Breast epithelium (tissue), 4 donors: ENCODE measurements at regions not wholly inside any gene's neighbourhood (a gene's known extent, or its start where the extent isn't known, plus 50 kb on each side); places are given as distances from the start of the nearest gene placed in this dataset.

Experiments used
- DNase-seq, 2 donors: peaks; one replicate each; pipeline ENCODE4 v3.0.0-alpha.2; 2019; ENCODE audit warnings: low spot score in 2 of 2
- H3K27ac ChIP-seq, 2 donors: fragments of 200-600 bp; sonication (generic) in 1 of 2; one replicate each; pipeline ENCODE4 v1.5.1; 2016 to 2019; ENCODE audit warnings: mild to moderate bottlenecking in 1 of 2
- H3K27me3 ChIP-seq, 2 donors: fragments of 200-600 bp; sonication (generic) in 1 of 2; one replicate each; pipeline versions ENCODE4 v1.5.1 to v1.6.0; 2017 to 2019; ENCODE audit warnings: control low read depth in 1 of 2, mild to moderate bottlenecking in 1 of 2
- H3K36me3 ChIP-seq: fragments of 200-600 bp; one replicate; pipeline ENCODE4 v1.5.1; 2019
- H3K4me1 ChIP-seq, 2 donors: fragments of 200-600 bp; sonication (generic); one replicate each; pipeline ENCODE4 v1.5.1; 2016 to 2019; ENCODE audit warnings: control low read depth in 1 of 2
- H3K4me3 ChIP-seq, 3 donors: fragments of 200-600 bp; sonication (generic); 1 replicate in 2 of 3; 2 replicates in 1 of 3; pipeline ENCODE4 v1.5.1; 2016 to 2019; ENCODE audit warnings: mild to moderate bottlenecking in 3 of 3, moderate library complexity in 2 of 3
- H3K9me3 ChIP-seq, 2 donors: fragments of 200-600 bp; sonication (generic) in 1 of 2; one replicate each; pipeline ENCODE4 v1.5.1; 2016 to 2019; ENCODE audit warnings: control low read depth in 1 of 2
- POLR2A ChIP-seq: fragments of 450-650 bp; IDR thresholded peaks from one replicate; pipeline ENCODE4 v1.6.1; 2016; ENCODE audit warnings: antibody characterized with exemption, mild to moderate bottlenecking, moderate library complexity
- POLR2AphosphoS5 ChIP-seq, 3 donors: sonication (generic); formaldehyde crosslinking; IDR thresholded peaks; one replicate each; pipeline ENCODE4 v1.6.1; 2017; ENCODE audit warnings: antibody characterized with exemption in 3 of 3
- intact Hi-C: fragments of 100-400 bp; cut with DNase I; formaldehyde crosslinking; loops from one replicate; pipeline ENCODE4 v1.15.1; 2023; ENCODE audit warnings: low total_unique reads
- TF ChIP-seq, protein P1 (sequence below), 3 donors: fragments of 450-650 bp; IDR thresholded peaks; one replicate each; pipeline ENCODE4 v1.5.1; 2016 to 2017; ENCODE audit warnings: antibody characterized with exemption in 3 of 3, mild to moderate bottlenecking in 3 of 3, moderate library complexity in 3 of 3

DNA sequence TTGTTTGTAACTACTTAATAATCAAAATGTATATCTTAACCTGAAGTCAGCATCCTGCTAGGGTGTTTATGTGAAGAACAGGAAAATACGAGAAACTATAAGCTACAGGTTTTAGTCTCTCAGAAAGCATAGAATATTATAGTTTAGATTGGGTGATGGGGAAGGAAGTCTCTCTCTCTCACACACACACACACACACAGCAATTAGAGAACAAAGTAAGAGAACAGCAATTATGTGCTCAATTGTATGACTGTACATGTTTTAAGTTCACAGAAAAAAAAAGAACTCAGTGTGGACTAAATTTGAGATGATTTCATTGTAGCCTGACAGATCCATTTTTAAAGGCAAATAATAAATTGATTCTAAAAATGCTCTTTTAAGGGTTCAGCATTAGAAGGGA, 94.3 kb upstream of the ZNF516 start:
- no peak for DNase-seq
- Histone ChIP-seq H3K27ac (peak overlapping the region in 1 of 2 donors; percentile 44), H3K4me3 (peak overlapping the region in 2 of 3 donors; percentile 41 to 64), H3K9me3 (no peaks in the 10 kb centered on the region), H3K27me3 (no peaks in the 10 kb centered on the region), H3K36me3 (no peaks in the 10 kb centered on the region), H3K4me1 (no peaks in the 10 kb centered on the region)
- intact Hi-C loops: no loop called here
- TF ChIP-seq POLR2A (no peak), POLR2AphosphoS5 (IDR thresholded peaks at IDR 0.05) (no peak)
- TF ChIP-seq, protein P1, sequence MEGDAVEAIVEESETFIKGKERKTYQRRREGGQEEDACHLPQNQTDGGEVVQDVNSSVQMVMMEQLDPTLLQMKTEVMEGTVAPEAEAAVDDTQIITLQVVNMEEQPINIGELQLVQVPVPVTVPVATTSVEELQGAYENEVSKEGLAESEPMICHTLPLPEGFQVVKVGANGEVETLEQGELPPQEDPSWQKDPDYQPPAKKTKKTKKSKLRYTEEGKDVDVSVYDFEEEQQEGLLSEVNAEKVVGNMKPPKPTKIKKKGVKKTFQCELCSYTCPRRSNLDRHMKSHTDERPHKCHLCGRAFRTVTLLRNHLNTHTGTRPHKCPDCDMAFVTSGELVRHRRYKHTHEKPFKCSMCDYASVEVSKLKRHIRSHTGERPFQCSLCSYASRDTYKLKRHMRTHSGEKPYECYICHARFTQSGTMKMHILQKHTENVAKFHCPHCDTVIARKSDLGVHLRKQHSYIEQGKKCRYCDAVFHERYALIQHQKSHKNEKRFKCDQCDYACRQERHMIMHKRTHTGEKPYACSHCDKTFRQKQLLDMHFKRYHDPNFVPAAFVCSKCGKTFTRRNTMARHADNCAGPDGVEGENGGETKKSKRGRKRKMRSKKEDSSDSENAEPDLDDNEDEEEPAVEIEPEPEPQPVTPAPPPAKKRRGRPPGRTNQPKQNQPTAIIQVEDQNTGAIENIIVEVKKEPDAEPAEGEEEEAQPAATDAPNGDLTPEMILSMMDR (IDR thresholded peaks at IDR 0.05): no peak

DNA sequence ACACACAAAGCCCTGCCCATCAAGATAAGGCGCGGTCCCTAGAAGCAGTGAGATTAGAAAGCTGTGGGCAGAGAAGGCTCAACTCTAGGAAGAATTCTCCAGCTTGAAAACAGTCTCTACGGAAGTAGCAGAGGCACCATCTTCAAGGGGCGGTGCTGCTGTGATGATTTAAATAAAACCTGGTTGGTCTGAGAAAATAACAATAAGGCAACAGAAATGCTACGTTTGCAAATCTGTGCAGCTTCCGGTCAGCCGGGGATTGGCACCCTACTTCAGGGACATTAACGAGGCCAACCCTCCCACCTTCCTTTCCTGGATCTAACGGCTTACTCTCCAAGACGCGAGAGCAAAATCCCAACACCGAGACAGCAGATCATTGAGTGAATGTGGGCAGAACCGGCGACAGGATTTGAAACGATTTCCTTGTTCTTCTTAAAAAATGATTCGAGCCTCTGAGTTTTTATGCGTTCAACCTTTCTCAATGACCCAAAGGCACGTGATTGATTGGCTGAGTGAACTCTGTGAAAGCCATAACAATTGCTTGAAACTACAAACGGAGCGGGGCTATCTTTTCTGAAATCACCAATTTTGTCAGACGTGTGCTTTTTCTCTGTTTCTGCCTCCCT, 93.7 kb upstream of the ZNF516 start:
- Histone ChIP-seq H3K4me3 (peak overlapping the region; percentile 25 to 64 (median 41)), H3K27ac (peak overlapping the region in 1 of 2 donors; percentile 44), H3K4me1 (no peaks in the 10 kb centered on the region), H3K9me3 (no peaks in the 10 kb centered on the region), H3K36me3 (no peaks in the 10 kb centered on the region), H3K27me3 (no peaks in the 10 kb centered on the region)
- TF ChIP-seq POLR2AphosphoS5 (IDR thresholded peaks at IDR 0.05) (no peak), POLR2A (no peak)
- TF ChIP-seq, protein P1 (IDR thresholded peaks at IDR 0.05): no peak
- intact Hi-C loops: no loop called here
- no peak for DNase-seq

DNA sequence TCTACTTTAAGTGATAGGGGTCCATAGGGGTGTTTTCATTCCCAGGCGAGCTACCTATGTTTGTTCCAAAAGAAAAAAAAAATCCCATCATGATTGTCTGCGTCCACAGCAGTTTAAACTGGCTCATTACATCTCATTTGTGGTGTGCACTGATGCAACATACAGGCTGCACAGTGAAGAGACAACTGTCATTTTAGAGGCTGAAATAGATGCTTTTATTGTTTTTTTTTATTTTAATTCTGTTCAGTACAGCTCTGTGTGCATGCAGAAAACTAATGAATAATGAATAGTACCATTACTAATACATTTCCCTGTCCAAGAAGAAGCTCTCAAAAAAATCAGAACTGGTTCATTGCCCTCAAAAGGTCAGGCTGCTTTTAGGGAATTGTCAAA, 92.8 kb upstream of the ZNF516 start:
- Histone ChIP-seq H3K9me3 (no peaks in the 10 kb centered on the region), H3K27ac (no peak overlapping the region), H3K27me3 (no peaks in the 10 kb centered on the region), H3K36me3 (no peaks in the 10 kb centered on the region), H3K4me3 (no peak overlapping the region), H3K4me1 (no peaks in the 10 kb centered on the region)
- DNase-seq: no peak
- TF ChIP-seq POLR2AphosphoS5 (IDR thresholded peaks at IDR 0.05) (no peak), POLR2A (no peak)
- TF ChIP-seq, protein P1 (IDR thresholded peaks at IDR 0.05): no peak
- intact Hi-C loops: no loop called here

DNA sequence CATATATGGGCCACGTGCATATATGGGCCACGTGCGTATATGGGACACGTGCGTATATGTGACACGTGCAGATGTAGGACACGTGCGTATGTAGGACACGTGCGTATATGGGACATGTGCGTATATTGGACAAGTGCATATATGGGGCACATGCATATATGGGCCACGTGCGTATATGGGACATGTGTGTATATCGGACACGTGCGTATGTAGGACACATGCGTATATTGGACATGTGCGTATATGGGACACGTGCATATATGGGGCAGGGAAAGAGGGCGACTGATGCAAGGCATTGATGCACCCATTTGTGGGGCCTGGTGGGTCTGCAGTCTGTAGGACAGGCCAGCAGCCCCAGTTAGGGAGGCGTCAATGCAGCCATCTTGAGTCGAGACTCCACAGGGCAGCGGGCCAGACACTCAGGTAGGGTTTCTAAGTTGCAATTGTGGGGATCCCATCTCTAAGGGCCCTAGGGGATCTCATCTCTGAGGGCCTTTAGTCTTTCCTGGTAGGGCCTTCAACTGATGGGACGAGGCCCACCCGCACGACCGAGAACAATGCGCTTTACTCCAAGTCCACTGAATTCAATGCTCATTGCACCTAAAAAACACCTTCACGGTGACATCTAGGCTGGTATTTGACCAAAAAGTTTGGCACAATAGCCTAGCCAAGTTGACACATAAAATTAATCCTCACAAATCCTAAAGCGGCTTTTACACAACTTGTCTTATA, 92.3 kb upstream of the ZNF516 start:
- intact Hi-C loops: no loop called here
- no peaks in the 10 kb centered on the region for H3K36me3 ChIP-seq
- H3K4me3 ChIP-seq: no peak overlapping the region
- no peak for DNase-seq
- H3K27me3 ChIP-seq: no peaks in the 10 kb centered on the region
- TF ChIP-seq POLR2AphosphoS5 (IDR thresholded peaks at IDR 0.05): no peak
- TF ChIP-seq, protein P1 (IDR thresholded peaks at IDR 0.05): no peak
- TF ChIP-seq POLR2A: no peak
- no peaks in the 10 kb centered on the region for H3K9me3 ChIP-seq
- no peaks in the 10 kb centered on the region for H3K4me1 ChIP-seq
- H3K27ac ChIP-seq: no peak overlapping the region
